ENCODE measurements at regions not wholly inside any gene's neighbourhood (a gene's known extent, or its start where the extent isn't known, plus 50 kb on each side); places are given as distances from the start of the nearest gene placed in this dataset.

DNA sequence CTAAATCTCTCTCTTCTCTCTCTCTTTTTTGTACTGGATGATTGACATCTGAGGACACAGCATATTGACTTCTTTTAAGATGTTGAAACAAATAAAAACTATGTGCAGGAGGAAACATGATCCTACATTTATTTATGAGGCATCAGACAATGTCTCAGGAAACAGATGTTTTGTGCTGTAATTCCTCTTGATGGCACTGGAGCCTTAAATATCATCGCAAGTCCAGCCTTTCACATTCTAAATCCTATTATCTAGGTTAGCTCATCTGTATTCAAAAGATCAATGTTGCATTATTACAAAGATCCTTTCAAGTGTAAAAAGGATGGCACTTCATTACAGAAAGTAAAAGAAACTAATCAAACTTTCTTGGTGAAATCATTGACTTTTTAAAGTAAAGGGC is 63.9 kb downstream of the MAT2B start:
- DNase-seq (ENCODE audit: low read depth, low spot score) (no peak), FAIRE-seq (no peak), ATAC-seq (no peak)
- Histone ChIP-seq H3K9ac (ENCODE audit: control insufficient read depth, insufficient read depth, low read length) (no peak overlapping the region), H3K4me3 (no peak overlapping the region), H3K27me3 (replicated peaks in 1 of 2; ENCODE audit: control insufficient read depth in 2 of 2, insufficient read depth in 2 of 2, low read length in 1 of 2) (peaks cover 0 to 8% of the 10 kb centered on the region in 2 experiments; a peak in 3 of 4 replicates), H3K9me3 (replicated peaks; ENCODE audit: control insufficient read depth, insufficient read depth, low read length) (no peaks in the 10 kb centered on the region), H3K79me2 (ENCODE audit: control insufficient read depth, insufficient read depth, low read length) (no peaks in the 10 kb centered on the region), H3K4me2 (ENCODE audit: control insufficient read depth, insufficient read depth) (no peak overlapping the region), H3K27ac (ENCODE audit: control insufficient read depth, insufficient read depth) (no peak overlapping the region), H4K20me1 (ENCODE audit: control insufficient read depth, insufficient read depth) (no peaks in the 10 kb centered on the region), H3K36me3 (ENCODE audit: control insufficient read depth in 2 of 2, insufficient read depth in 2 of 2, low read length in 1 of 2) (no peaks in the 10 kb centered on the region), H2AFZ (ENCODE audit: control insufficient read depth, low read depth, low read length) (no peak overlapping the region), H3K4me1 (ENCODE audit: control insufficient read depth, insufficient read depth, low read length) (no peaks in the 10 kb centered on the region)
- in situ Hi-C loops (cut with MboI): loop anchor here (10.0 kb wide), 2 partner anchors 936 to 1636 kb away; no protein-coding TSS in a partner anchor
- intact Hi-C loops (cut with micrococcal nuclease; ENCODE audit: unreplicated experiment): loop anchor here (10.0 kb wide), 3 partner anchors 246 to 1886 kb away; no protein-coding TSS in a partner anchor
- POLR2A ChIA-PET: no interaction called here
- RAD21 ChIA-PET (ENCODE audit: unreplicated experiment): no interaction called here
- CTCF ChIA-PET: interaction anchor here (0.5 to 1.7 kb wide), 4 partner anchors 127 to 934 kb away, joined by 3 to 5 read pairs (median 4); no protein-coding TSS in a partner anchor
- WGBS (ENCODE audit: insufficient coverage, insufficient replicate concordance, low lambda C conversion rate, missing lambda C conversion rate): 0% methylated on average over 1 of the region's 1 CpG
- TF ChIP-seq KDM1A (IDR thresholded peaks at IDR 0.05; ENCODE audit: borderline replicate concordance) (no peak), ZNF622 (IDR thresholded peaks at IDR 0.05) (no peak), YBX1 (IDR thresholded peaks at IDR 0.05) (no peak), IRF4 (IDR thresholded peaks at IDR 0.05; ENCODE audit: low read depth, low read length) (no peak), RAD21 (IDR thresholded peaks at IDR 0.05; ENCODE audit: insufficient read depth, low read depth, low read length) (peak; percentile 15; the same call in 1 of the 2 replicates), SREBF2 (IDR thresholded peaks at IDR 0.05; ENCODE audit: low read length) (no peak), SMAD5 (IDR thresholded peaks at IDR 0.05; ENCODE audit: low read depth) (no peak), BRCA1 (IDR thresholded peaks at IDR 0.05; ENCODE audit: low read depth, low read length) (no peak)
- TF ChIP-seq, protein P1, sequence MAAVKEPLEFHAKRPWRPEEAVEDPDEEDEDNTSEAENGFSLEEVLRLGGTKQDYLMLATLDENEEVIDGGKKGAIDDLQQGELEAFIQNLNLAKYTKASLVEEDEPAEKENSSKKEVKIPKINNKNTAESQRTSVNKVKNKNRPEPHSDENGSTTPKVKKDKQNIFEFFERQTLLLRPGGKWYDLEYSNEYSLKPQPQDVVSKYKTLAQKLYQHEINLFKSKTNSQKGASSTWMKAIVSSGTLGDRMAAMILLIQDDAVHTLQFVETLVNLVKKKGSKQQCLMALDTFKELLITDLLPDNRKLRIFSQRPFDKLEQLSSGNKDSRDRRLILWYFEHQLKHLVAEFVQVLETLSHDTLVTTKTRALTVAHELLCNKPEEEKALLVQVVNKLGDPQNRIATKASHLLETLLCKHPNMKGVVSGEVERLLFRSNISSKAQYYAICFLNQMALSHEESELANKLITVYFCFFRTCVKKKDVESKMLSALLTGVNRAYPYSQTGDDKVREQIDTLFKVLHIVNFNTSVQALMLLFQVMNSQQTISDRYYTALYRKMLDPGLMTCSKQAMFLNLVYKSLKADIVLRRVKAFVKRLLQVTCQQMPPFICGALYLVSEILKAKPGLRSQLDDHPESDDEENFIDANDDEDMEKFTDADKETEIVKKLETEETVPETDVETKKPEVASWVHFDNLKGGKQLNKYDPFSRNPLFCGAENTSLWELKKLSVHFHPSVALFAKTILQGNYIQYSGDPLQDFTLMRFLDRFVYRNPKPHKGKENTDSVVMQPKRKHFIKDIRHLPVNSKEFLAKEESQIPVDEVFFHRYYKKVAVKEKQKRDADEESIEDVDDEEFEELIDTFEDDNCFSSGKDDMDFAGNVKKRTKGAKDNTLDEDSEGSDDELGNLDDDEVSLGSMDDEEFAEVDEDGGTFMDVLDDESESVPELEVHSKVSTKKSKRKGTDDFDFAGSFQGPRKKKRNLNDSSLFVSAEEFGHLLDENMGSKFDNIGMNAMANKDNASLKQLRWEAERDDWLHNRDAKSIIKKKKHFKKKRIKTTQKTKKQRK (IDR thresholded peaks at IDR 0.05; ENCODE audit: low read depth, low read length): no peak
- TF ChIP-seq, protein P2, sequence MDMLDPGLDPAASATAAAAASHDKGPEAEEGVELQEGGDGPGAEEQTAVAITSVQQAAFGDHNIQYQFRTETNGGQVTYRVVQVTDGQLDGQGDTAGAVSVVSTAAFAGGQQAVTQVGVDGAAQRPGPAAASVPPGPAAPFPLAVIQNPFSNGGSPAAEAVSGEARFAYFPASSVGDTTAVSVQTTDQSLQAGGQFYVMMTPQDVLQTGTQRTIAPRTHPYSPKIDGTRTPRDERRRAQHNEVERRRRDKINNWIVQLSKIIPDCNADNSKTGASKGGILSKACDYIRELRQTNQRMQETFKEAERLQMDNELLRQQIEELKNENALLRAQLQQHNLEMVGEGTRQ (IDR thresholded peaks at IDR 0.05; ENCODE audit: borderline replicate concordance, low read depth, low read length): no peak
- TF ChIP-seq, protein P3, sequence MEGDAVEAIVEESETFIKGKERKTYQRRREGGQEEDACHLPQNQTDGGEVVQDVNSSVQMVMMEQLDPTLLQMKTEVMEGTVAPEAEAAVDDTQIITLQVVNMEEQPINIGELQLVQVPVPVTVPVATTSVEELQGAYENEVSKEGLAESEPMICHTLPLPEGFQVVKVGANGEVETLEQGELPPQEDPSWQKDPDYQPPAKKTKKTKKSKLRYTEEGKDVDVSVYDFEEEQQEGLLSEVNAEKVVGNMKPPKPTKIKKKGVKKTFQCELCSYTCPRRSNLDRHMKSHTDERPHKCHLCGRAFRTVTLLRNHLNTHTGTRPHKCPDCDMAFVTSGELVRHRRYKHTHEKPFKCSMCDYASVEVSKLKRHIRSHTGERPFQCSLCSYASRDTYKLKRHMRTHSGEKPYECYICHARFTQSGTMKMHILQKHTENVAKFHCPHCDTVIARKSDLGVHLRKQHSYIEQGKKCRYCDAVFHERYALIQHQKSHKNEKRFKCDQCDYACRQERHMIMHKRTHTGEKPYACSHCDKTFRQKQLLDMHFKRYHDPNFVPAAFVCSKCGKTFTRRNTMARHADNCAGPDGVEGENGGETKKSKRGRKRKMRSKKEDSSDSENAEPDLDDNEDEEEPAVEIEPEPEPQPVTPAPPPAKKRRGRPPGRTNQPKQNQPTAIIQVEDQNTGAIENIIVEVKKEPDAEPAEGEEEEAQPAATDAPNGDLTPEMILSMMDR (IDR thresholded peaks at IDR 0.05 in 2 of 3, conservative IDR thresholded peaks at IDR 0.05 in 1 of 3; ENCODE audit: control insufficient read depth in 2 of 3, extremely low read depth in 1 of 3, insufficient read depth in 1 of 3, low read depth in 3 of 3, low read length in 3 of 3): peak in 1 of 3 experiments; percentile 35; a peak in 1 of 6 replicates
- TF ChIP-seq, protein P4, sequence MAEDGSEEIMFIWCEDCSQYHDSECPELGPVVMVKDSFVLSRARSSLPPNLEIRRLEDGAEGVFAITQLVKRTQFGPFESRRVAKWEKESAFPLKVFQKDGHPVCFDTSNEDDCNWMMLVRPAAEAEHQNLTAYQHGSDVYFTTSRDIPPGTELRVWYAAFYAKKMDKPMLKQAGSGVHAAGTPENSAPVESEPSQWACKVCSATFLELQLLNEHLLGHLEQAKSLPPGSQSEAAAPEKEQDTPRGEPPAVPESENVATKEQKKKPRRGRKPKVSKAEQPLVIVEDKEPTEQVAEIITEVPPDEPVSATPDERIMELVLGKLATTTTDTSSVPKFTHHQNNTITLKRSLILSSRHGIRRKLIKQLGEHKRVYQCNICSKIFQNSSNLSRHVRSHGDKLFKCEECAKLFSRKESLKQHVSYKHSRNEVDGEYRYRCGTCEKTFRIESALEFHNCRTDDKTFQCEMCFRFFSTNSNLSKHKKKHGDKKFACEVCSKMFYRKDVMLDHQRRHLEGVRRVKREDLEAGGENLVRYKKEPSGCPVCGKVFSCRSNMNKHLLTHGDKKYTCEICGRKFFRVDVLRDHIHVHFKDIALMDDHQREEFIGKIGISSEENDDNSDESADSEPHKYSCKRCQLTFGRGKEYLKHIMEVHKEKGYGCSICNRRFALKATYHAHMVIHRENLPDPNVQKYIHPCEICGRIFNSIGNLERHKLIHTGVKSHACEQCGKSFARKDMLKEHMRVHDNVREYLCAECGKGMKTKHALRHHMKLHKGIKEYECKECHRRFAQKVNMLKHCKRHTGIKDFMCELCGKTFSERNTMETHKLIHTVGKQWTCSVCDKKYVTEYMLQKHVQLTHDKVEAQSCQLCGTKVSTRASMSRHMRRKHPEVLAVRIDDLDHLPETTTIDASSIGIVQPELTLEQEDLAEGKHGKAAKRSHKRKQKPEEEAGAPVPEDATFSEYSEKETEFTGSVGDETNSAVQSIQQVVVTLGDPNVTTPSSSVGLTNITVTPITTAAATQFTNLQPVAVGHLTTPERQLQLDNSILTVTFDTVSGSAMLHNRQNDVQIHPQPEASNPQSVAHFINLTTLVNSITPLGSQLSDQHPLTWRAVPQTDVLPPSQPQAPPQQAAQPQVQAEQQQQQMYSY (CRISPR knock-in tag; IDR thresholded peaks at IDR 0.05): no peak
- SMC1A ChIA-PET (ENCODE audit: uncharacterized antibody, unreplicated experiment): interaction anchor here (0.9 to 1.4 kb wide), 3 partner anchors 13 to 935 kb away, joined by 3 read pairs; no protein-coding TSS in a partner anchor
- BruUV-seq (replicated peaks): no TSS peak

Data from GM12878 (cell line).